HG02798 (cell line): ENCODE measurements at regions not wholly inside any gene's neighbourhood (a gene's known extent, or its start where the extent isn't known, plus 50 kb on each side); places are given as distances from the start of the nearest gene placed in this dataset.

ENCODE experiments used
- ATAC-seq: cut with Tn5 transposase; IDR thresholded peaks from one replicate; pipeline ENCODE4 v1.9.1; 2021; ENCODE audit warnings: mild to moderate bottlenecking; ENCODE audit not compliant: unreplicated experiment, poor library complexity

DNA sequence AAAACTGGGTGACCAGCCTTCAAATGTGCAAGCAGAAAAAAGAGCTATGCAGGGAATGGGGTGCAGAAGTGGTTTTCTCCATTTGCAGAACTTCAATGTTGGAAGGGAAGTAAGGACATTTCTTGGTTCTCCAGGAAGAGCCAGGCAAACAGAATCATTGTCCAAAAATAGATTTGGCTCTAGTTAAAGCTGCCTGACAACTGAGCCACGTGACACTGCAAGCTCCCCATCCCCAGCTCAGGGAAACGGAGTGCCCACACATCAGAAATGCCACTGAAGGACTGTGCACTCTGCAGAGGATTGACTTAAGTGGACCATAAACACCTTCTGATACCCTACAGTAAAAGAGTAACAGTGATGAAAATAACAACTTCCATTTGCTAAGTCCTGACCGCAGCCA, 195.6 kb upstream of the NSMCE3 start:
- ATAC-seq = no peak

DNA sequence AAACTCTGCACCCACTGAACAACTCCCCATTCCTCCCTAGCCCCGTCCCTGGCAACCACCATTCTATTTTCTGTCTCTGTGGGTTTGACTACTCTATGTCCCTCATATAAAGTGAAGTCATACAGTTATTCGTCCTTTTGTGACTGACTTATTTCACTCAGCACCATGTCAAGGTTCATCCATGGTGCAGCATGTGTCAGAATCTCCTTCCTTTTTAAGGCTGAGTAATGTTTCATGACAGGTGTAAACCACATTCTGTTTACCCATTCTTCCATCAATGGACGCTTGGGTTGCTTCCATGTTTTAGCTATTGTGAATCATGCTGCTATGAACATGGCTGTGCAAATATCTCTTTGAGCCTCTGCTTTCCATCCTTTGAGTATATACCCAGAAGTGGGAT, 192.3 kb upstream of the NSMCE3 start:
- no peak for ATAC-seq

DNA sequence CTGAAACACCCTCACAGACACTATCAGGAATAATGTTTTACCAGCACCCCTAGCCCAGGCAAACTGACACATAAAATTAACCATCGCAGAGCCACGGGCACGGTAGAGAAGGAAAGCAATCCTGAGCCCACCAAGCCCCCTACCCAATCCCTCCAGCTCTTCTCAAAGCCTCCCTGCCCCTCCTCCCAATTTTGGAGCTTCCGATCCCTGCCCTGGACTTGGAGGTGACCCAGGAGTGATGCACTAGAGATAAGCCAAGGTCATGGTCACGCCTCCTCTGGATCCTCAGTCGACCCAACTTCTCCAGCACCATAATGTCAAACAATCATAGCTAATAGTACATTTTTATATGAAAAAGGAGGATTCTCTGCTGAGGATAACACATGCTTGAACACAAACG, 188.7 kb upstream of the NSMCE3 start:
- no peak for ATAC-seq

- no peak for ATAC-seq
These were observed 188.1 kb upstream of the NSMCE3 start for GRCh38 chr15:29457729-29458128.

- ATAC-seq = no peak
These were observed 187.3 kb upstream of the NSMCE3 start for GRCh38 chr15:29456964-29457363.

GRCh38 chr15:29456255-29456654, 186.6 kb upstream of the NSMCE3 start:
- no peak for ATAC-seq

- no peak for ATAC-seq
These were observed 185.9 kb upstream of the NSMCE3 start for GRCh38 chr15:29455530-29455929.

GRCh38 chr15:29455055-29455454, 185.4 kb upstream of the NSMCE3 start:
- no peak for ATAC-seq

DNA sequence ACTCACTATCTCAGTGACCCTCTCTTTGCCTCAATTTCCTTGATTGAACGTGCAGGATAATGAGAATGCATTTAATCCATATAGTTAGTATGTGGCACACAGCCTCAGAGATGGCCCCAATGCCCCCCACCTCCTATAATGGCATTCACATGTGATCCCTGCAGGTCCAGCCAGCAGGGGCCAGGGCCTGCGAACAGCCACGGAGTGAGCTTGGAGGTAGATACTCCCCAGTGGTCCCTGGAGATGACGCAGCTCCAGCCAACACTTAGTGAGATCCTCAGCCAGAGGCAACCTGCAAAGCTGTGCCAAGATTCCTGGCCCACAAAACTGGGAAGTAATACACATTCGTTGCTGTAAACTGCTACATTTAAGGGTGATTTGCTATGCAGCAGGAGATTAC, 184.9 kb upstream of the NSMCE3 start:
- ATAC-seq = no peak

GRCh38 chr15:29452881-29453731, 183.5 kb upstream of the NSMCE3 start:
- no peak for ATAC-seq

- no peak for ATAC-seq
These were observed 181.7 kb upstream of the NSMCE3 start for GRCh38 chr15:29451201-29451781.

GRCh38 chr15:29449136-29449535, 179.5 kb upstream of the NSMCE3 start:
- ATAC-seq = no peak

DNA sequence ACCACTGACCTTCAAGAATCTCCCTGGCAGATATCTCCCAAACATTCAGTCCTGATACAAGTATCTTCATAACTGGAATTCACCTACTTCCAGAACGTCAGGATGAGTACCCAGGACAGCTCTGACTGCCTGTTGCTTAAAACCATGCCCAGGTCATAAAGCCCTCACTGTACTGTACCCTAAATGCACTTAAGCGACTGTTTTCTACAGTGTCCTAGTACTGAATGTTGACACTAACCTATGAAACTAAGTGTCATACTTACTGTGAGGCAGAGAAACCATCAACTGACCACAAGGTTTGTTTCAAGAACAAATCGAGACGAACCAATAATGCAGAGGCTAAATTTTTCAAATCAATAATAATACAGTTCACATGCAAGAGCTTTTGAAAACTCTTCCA, 178.7 kb upstream of the NSMCE3 start:
- ATAC-seq = no peak

DNA sequence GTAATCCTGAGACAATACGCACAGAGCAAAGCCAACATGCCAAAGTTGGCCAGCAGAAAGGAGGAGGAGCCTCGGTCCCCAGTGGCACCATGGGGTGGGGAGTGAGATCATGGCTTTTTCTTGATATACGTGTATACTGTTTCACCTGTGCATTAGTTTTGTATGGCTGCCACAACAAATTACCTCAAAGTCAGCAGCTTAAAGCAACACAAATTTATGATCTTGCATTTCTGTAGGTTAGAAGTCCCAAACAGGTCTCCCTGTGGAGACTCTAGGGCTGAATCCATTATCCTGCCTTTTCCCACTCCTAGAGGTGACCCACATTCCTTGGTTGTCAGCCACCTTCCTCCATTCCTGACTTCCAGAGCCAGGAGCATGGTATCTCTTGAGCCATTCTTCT, 176.9 kb upstream of the NSMCE3 start:
- ATAC-seq = no peak

DNA sequence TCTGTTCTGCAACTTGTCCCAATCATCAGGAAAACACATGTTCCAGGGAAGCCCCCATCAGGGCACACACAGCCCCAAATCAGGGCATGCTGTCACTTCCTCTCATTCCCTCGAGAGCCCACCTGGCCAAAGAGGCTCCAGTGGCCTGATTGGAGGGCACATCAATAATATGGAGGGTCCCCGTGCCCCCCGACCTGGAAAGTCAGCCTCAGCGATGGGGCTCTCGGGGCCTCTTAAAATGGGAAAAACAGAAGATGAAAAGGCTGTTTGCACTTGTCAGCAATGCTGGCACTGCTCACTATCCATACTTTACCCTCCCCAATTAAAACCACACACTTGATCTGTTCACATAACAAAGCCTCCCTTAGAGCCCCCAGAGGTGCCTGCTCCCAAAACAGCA, 172.9 kb upstream of the NSMCE3 start:
- ATAC-seq = no peak

- ATAC-seq = no peak
These were observed 170.9 kb upstream of the NSMCE3 start for GRCh38 chr15:29440541-29440940.

DNA sequence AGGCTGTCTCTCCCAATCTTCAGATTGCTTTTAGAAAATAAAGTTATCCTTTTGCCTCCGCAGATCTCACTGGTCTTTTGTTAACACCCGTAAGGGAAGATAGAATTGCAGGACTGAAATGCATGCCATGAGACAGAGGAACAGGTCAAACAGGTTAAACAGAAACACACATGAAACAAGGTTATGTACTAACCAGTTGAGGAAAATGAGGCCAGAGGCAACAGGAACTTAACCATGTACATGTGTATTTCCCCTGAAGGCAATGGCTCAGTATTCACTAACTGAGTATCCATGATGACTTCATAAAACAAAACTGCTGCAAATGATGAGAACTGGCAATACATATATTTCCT, 169.1 kb upstream of the NSMCE3 start:
- no peak for ATAC-seq

- ATAC-seq = no peak
These were observed 168.5 kb upstream of the NSMCE3 start for GRCh38 chr15:29437888-29438702.

GRCh38 chr15:29435811-29436210, 166.2 kb upstream of the NSMCE3 start:
- ATAC-seq = no peak

GRCh38 chr15:29434280-29434679, 164.7 kb upstream of the NSMCE3 start:
- no peak for ATAC-seq

- ATAC-seq = no peak
These were observed 164.1 kb upstream of the NSMCE3 start for GRCh38 chr15:29433507-29434248.
